Effector CD8-positive, alpha-beta T cell (primary cell): ENCODE measurements at regions not wholly inside any gene's neighbourhood (a gene's known extent, or its start where the extent isn't known, plus 50 kb on each side); places are given as distances from the start of the nearest gene placed in this dataset.
A peak's percentile ranks its signal among the peaks of the same experiment; 100 is the strongest.
"Not testable (repeated sequence)": the region's sequence is repeated elsewhere in the genome, so short reads cannot be mapped to it uniquely, and the experiment has no call there.

ENCODE experiments used
- DNase-seq: peaks from one replicate; lab custom pipeline; 2025; lab: John Stamatoyannopoulos, UW

GRCh38 chr3:30328935-30329334, 277.5 kb upstream of the TGFBR2 start:
- not testable (repeated sequence) for DNase-seq

GRCh38 chr3:30331519-30331918, 274.9 kb upstream of the TGFBR2 start:
- no peak for DNase-seq

GRCh38 chr3:30332196-30333021, 274.0 kb upstream of the TGFBR2 start:
- DNase-seq, result no peak

- no peak for DNase-seq
Measured at GRCh38 chr3:30333143-30333542, 273.3 kb upstream of the TGFBR2 start.

GRCh38 chr3:30333903-30334302, 272.5 kb upstream of the TGFBR2 start:
- no peak for DNase-seq

GRCh38 chr3:30340500-30340899, 265.9 kb upstream of the TGFBR2 start:
- no peak for DNase-seq

GRCh38 chr3:30341079-30341478, 265.3 kb upstream of the TGFBR2 start:
- DNase-seq, result no peak

GRCh38 chr3:30341851-30342250, 264.6 kb upstream of the TGFBR2 start:
- DNase-seq, result no peak

GRCh38 chr3:30342318-30343060, 263.9 kb upstream of the TGFBR2 start:
- DNase-seq, result no peak

- DNase-seq, result no peak
Measured at GRCh38 chr3:30343067-30343831, 263.2 kb upstream of the TGFBR2 start.

- no peak for DNase-seq
Measured at GRCh38 chr3:30343861-30344260, 262.5 kb upstream of the TGFBR2 start.

- DNase-seq, result no peak
Measured at GRCh38 chr3:30344288-30344687, 262.1 kb upstream of the TGFBR2 start.

GRCh38 chr3:30346933-30347320, 259.5 kb upstream of the TGFBR2 start:
- no peak for DNase-seq

- no peak for DNase-seq
Measured at GRCh38 chr3:30347679-30348216, 258.7 kb upstream of the TGFBR2 start.

- DNase-seq, result no peak
Measured at GRCh38 chr3:30349507-30349906, 256.9 kb upstream of the TGFBR2 start.

- DNase-seq, result no peak
Measured at GRCh38 chr3:30350011-30350410, 256.4 kb upstream of the TGFBR2 start.

- no peak for DNase-seq
Measured at GRCh38 chr3:30350901-30351300, 255.5 kb upstream of the TGFBR2 start.

GRCh38 chr3:30352410-30353318, 253.7 kb upstream of the TGFBR2 start:
- DNase-seq, result no peak

GRCh38 chr3:30353711-30354467, 252.5 kb upstream of the TGFBR2 start:
- peak; percentile 15 for DNase-seq

GRCh38 chr3:30354513-30354912, 251.9 kb upstream of the TGFBR2 start:
- no peak for DNase-seq
